ENCODE measurements at regions not wholly inside any gene's neighbourhood (a gene's known extent, or its start where the extent isn't known, plus 50 kb on each side); places are given as distances from the start of the nearest gene placed in this dataset.

DNA sequence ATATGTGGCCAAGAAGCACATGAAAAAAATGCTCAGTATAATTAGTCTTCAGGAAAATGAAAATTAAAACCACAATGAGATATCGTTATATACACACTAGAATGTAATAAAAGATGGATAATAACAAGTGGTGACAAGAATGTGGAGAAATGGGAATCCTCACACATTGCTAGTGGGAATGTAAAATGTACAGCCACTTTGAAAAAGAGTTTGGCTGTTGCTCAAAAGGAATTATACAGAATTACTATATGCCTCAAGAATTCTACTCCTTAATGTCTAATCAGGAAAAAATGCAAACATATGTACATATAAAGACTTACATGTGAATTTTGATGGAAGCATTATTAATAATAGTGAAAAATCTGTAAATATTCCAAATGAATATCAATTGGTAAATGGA lies 102.2 kb downstream of the SPCS3 start (continued):
- TF ChIP-seq, protein P1, sequence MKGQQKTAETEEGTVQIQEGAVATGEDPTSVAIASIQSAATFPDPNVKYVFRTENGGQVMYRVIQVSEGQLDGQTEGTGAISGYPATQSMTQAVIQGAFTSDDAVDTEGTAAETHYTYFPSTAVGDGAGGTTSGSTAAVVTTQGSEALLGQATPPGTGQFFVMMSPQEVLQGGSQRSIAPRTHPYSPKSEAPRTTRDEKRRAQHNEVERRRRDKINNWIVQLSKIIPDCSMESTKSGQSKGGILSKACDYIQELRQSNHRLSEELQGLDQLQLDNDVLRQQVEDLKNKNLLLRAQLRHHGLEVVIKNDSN (CRISPR knock-in tag; IDR thresholded peaks at IDR 0.05) = no peak
- TF ChIP-seq IRF2 (CRISPR knock-in tag; IDR thresholded peaks at IDR 0.05; ENCODE audit: borderline replicate concordance, low read depth) = no peak

DNA sequence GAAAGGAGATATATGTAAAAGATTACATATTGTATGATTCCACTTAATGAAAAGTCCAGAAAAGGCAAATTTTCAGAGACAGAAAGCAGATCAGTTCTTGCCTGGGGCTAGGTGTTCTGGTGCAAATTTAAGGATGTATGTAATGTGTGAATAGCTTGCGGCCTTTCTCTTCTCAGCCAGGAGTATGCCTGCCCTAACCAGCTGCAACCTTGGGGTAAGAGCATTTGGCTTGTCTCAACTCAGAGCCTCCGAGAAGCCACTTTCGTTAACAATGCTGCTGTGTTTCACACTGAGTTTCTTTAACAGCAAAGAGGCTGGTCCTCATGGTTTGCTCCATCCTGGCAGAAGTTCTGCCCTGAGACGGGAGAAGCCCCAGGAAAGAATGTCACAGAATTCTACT lies 102.7 kb downstream of the SPCS3 start:
- no peak overlapping the region for H3K4me3 Mint-ChIP-seq
- ChIA-PET POLR2A (no interaction called here), CTCF (no interaction called here)
- no peak for TF ChIP-seq HMGA2 (CRISPR knock-in tag; IDR thresholded peaks at IDR 0.05)
- no peak for TF ChIP-seq OVOL2 (CRISPR knock-in tag; IDR thresholded peaks at IDR 0.05; ENCODE audit: borderline replicate concordance)
- TF ChIP-seq IRF2 (CRISPR knock-in tag; IDR thresholded peaks at IDR 0.05; ENCODE audit: borderline replicate concordance, low read depth) = no peak
- H3K36me3 Mint-ChIP-seq = no peaks in the 10 kb centered on the region
- no peaks in the 10 kb centered on the region for H3K4me1 Mint-ChIP-seq
- no peak overlapping the region for H3K27ac Mint-ChIP-seq
- no peak for DNase-seq (ENCODE audit: low spot score)
- H3K27me3 Mint-ChIP-seq (ENCODE audit: low read depth) = no peaks in the 10 kb centered on the region
- 0 out of 2 replicates have a peak, but pooled peaks have one; percentile 24 for ATAC-seq
- no peaks in the 10 kb centered on the region for H3K9me3 Mint-ChIP-seq

GRCh38 chr4:176425035-176425434 lies 105.3 kb downstream of the SPCS3 start:
- Mint-ChIP-seq H3K9me3 (no peaks in the 10 kb centered on the region), H3K4me3 (no peak overlapping the region), H3K4me1 (no peaks in the 10 kb centered on the region), H3K36me3 (no peaks in the 10 kb centered on the region), H3K27ac (no peak overlapping the region), H3K27me3 (ENCODE audit: low read depth) (no peaks in the 10 kb centered on the region)
- DNase-seq (ENCODE audit: low spot score) (no peak), ATAC-seq (no peak)
- ChIA-PET POLR2A (no interaction called here), CTCF (no interaction called here)
- TF ChIP-seq EMX1 (CRISPR knock-in tag; IDR thresholded peaks at IDR 0.05) (no peak), E2F4 (CRISPR knock-in tag; IDR thresholded peaks at IDR 0.05; ENCODE audit: borderline replicate concordance, low read depth) (no peak), NFATC4 (CRISPR knock-in tag; IDR thresholded peaks at IDR 0.05) (no peak), CREM (CRISPR knock-in tag; IDR thresholded peaks at IDR 0.05) (no peak), SP1 (CRISPR knock-in tag; conservative IDR thresholded peaks at IDR 0.05) (no peak), MXD4 (CRISPR knock-in tag; IDR thresholded peaks at IDR 0.05; ENCODE audit: borderline replicate concordance) (no peak), ARID4B (CRISPR knock-in tag; IDR thresholded peaks at IDR 0.05; ENCODE audit: borderline replicate concordance) (no peak), NFYB (CRISPR knock-in tag; conservative IDR thresholded peaks at IDR 0.05; ENCODE audit: low read depth) (no peak), STAT6 (CRISPR knock-in tag; conservative IDR thresholded peaks at IDR 0.05; ENCODE audit: low read depth) (no peak), ZNF263 (CRISPR knock-in tag; IDR thresholded peaks at IDR 0.05; ENCODE audit: low read depth) (no peak), GRHL2 (CRISPR knock-in tag; IDR thresholded peaks at IDR 0.05; ENCODE audit: insufficient replicate concordance, severe bottlenecking) (no peak)
- TF ChIP-seq, protein P1 (CRISPR knock-in tag; IDR thresholded peaks at IDR 0.05) = no peak
- TF ChIP-seq, protein P2, sequence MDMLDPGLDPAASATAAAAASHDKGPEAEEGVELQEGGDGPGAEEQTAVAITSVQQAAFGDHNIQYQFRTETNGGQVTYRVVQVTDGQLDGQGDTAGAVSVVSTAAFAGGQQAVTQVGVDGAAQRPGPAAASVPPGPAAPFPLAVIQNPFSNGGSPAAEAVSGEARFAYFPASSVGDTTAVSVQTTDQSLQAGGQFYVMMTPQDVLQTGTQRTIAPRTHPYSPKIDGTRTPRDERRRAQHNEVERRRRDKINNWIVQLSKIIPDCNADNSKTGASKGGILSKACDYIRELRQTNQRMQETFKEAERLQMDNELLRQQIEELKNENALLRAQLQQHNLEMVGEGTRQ (CRISPR knock-in tag; IDR thresholded peaks at IDR 0.05) = no peak
- TF ChIP-seq, protein P3, sequence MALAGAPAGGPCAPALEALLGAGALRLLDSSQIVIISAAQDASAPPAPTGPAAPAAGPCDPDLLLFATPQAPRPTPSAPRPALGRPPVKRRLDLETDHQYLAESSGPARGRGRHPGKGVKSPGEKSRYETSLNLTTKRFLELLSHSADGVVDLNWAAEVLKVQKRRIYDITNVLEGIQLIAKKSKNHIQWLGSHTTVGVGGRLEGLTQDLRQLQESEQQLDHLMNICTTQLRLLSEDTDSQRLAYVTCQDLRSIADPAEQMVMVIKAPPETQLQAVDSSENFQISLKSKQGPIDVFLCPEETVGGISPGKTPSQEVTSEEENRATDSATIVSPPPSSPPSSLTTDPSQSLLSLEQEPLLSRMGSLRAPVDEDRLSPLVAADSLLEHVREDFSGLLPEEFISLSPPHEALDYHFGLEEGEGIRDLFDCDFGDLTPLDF (CRISPR knock-in tag; IDR thresholded peaks at IDR 0.05) = no peak
- TF ChIP-seq, protein P4, sequence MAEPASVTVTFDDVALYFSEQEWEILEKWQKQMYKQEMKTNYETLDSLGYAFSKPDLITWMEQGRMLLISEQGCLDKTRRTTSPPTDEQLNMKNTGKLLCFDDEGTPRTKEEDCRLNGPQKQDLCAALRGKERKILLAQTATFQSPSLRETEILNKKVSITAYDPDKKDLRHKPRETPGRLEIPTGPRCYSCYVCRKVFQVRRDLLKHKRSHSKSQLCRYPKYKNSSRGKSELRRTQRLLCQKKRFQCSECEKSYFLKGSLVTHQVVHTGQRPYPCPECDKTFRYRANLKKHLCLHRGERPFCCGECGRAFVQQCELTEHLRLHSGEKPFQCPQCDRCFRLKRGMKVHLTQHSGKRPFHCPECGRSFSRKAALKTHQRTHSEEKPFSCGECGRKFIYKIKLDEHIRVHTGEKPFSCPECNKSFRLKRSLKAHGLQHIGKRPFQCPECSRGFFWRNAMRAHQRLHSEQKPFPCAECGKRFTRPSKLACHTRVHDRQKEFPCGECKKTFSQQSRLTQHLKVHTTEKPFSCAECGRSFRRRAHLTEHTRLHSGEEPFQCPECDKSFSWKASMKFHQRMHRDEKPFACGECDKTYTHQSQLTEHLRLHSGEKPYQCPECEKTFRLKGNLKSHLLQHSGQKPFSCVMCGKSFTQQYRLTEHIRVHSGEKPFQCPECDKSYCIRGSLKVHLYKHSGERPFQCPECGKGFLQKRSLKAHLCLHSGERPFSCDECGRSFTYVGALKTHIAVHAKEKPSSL (CRISPR knock-in tag; conservative IDR thresholded peaks at IDR 0.05) = no peak
